Fibroblast of skin of left biceps (primary cell): ENCODE measurements at regions not wholly inside any gene's neighbourhood (a gene's known extent, or its start where the extent isn't known, plus 50 kb on each side); places are given as distances from the start of the nearest gene placed in this dataset.
"Not testable (repeated sequence)": the region's sequence is repeated elsewhere in the genome, so short reads cannot be mapped to it uniquely, and the experiment has no call there.

Experiments
- DNase-seq, 2 experiments: peaks; one replicate each; pipeline ENCODE4 v3.0.0-alpha.2; 2013; ENCODE audit warnings: low read depth in 2 of 2

DNA sequence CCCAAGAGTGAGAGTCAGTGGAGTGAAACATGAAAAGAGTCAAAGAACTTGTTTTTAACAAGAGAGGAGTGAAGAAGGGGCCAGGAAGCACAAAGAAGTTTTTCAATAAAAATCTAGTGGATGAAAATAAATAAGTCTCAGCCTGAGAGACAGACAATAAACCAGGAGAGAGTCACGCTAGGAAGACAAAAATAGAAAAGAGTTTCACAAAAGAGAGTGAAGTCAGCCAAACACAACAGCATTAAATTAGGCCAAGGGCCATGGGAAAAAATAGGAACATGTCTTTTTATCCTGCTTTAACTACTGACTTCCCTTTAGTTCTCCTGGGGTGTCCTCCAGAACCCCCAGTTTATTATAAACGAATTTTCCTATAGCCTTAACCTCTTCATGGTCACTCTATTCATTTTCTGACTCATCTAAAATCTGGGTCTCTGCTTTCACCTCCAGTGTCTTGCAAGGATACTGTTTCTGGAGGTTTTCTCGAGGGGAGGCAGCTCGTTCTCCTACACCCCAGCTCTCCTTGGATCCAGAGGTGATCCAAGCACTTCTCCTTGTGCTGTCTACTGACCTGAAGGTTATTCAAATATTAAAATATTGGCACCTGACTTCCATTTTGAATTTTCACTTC, 571.5 kb upstream of the PPP2R3A start:
- DNase-seq: no peak

DNA sequence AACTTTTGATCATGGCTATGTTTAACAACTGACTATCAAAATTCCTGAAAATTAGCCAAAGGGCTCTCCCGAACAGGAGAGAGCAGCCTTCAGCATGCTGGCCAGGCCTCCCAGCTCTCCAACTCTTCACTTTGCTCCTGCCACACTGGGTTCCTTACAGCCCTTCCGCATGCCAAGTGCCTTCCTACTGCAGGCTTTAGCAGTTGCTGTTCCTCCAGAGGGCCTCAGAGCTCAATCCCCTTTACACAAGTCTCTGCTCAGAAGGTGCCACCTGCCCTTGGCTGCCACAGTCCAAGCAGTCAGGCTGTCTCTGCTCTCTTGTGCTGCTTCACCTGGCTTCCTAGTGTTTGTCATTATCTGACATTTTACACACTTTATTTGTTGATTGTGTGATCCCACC, 553.1 kb upstream of the PPP2R3A start:
- DNase-seq: no peak

DNA sequence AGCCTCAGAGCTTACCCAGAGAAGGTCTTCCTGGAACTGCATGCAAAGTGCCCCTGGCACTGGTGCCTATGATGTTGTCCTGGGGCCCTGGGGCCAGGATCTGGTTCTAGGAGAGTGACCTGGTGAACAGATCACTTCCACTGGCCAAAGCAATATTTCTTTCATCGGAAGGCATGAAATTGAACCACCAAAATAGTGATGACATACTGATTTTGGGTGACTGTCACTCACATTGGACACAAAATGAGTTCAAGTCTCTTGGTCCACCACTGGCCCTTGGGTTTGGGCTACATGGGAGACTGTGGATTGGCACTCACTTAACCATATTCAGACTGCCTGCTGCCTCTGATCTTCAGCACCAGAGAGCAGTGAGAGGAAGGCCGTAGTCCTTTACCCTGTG, 549.3 kb upstream of the PPP2R3A start:
- DNase-seq: no peak

DNA sequence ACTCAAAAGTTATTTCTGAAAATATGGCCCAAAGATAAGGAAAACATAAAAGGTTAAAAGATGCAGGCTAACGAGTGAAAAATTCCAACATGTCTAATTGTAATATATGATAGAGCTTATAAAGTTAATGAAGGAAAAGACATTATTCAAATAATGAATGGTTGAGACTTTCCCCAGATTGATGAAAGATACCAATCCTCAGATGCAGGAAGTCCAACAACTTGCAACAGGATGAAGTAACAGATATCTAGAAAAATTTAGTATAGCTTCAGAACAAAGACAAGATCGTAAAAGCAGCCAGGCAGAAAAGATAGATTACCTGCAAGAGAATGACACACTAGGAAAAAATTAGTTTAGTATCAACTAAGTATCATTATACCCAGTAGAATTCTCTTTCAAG, 546.4 kb upstream of the PPP2R3A start:
- no peak for DNase-seq

DNA sequence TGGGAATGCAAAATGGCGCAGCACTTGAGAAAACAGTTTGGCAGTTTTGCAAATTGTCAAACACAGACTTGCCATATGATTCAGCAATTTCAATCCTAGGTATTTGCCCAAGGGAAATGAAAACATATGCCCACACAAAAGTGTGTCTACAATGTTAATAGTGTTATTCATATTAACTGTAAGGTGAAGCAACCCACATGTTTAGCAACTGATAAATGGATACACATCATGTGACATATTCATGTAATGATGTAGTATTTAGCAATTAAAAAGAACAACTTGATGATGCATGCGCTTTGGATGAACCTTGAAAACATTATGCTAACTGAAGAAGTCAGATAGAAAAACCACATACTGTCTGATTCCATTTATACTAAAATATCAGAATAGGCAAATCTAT, 539.0 kb upstream of the PPP2R3A start:
- no peak for DNase-seq

DNA sequence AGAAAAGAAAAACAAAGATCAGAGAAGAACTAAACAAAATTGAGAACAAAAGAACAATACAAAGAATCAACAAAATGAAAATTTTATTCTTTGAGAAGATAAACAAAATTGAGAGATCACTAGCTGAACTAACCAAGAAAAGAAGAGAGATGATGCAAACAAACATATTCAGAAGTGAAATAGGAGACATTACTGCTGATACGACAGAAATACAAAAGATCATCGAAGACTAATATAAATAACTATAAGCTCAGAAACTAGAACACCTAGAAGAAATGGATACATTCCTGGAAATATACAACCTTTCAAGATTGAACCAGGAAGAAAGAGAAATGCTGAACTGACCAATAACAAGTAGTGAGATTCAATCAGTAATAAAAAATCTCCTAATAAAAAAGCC, 533.1 kb upstream of the PPP2R3A start:
- DNase-seq: no peak

DNA sequence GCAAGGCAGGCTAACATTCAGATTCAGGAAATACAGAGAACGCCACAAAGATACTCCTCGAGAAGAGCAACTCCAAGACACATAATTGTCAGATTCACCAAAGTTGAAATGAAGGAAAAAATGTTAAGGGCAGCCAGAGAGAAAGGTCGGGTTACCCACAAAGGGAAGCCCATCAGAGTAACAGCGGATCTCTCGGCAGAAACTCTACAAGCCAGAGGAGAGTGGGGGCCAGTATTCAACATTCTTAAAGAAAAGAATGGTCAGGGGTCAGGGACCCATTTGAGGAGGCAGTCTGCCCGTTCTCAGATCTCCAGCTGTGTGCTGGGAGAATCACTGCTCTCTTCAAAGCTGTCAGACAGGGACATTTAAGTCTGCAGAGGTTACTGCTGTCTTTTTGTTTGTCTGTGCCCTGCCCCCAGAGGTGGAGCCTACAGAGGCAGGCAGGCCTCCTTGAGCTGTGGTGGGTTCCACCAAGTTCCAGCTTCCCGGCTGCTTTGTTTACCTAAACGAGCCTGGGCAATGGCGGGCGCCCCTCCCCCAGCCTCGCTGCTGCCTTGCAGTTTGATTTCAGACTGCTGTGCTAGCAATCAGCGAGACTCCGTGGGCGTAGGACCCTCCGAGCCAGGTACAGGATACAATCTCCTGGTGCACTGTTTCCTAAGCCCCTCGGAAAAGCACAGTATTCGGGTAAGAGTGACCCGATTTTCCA, 526.5 kb upstream of the PPP2R3A start:
- not testable (repeated sequence) for DNase-seq

DNA sequence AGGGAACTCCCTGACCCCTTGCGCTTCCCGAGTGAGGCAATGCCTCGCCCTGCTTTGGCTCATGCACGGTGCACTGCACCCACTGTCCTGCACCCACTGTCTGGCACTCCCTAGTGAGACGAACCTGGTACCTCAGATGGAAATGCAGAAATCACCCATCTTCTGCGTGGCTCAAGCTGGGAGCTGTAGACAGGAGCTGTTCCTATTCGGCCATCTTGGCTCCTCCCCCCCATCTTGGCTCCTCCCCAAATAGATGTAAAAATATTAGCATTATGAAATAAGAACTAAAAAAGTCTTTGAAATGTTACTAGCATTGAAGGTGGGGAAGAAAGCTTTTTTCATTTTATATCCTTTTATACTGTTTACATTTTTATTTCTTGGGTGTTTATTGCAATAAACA, 525.9 kb upstream of the PPP2R3A start:
- DNase-seq: not testable (repeated sequence)

DNA sequence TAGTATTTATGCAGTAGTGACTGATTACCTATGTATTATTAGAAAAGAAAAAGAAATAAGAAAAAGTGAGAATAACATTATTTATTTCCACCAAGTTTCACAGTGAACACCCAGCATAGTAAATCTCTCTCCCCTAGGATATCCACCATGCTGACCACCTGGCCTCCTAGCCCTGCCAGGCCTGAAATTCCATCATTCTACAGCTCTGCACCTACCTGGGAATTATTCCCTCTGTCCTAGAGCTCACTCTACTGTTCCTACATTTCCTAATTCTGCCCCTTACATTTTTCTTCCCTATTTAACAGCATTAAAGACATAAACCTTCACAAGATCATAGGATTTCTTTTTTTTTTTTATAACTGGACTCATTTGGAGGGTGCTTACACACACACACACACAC, 525.3 kb upstream of the PPP2R3A start:
- DNase-seq: no peak

DNA sequence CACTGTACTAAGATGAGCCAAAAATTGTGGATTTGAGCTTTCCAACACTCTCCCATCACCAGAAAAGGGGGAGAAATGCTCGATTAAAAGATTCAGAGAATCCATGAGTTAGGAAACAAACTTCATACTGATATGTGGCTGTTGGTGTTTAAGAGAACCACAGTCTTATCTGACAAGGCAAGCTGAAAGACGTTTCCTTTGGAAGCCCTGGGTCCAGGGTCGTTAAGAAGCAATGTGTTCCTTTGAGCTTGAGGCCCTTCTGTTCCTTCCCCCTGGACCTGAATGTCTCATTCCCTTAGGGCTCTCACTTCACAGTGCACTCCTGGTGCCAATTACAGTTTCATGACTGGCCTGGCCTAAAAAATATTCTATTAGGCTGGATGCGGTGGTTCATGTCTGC, 524.8 kb upstream of the PPP2R3A start:
- DNase-seq: no peak

DNA sequence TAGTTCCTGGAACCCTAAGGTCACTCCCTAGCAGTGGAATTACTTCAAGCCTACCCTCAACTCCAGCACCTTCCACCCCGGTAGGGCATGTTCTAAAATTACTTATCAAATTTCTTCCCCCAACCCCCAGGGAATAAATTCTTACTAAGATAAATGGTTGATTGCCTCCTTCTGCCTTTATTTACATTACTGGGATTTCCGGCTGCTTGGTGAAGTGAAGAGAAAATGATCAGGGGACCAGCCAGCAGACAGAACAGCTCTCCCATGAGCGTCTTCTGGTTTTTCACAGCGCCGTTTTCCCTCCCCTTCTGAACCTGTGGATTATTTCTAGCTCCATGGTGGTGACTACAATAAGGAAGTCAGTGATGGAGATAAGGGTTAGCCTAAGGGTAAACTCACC, 521.5 kb upstream of the PPP2R3A start:
- DNase-seq: no peak

DNA sequence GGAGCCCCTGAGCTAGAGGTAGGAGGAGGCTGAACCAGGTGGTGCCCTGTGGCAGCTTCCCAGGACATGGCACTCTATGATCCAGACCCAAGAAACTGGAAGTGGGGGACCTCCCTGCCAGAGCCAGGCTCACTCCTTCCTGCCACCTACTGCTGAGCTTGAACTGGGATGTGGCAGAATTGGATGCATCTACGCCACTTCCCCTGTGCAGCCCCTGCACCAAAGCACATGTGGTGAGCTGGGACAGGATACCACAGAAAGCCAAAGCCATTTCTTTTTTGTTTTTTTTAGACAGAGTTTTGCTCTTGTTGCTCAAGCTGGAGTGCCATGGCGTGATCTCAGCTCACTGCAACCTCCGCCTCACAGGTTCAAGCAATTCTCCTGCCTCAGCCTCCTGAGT, 518.0 kb upstream of the PPP2R3A start:
- no peak for DNase-seq

DNA sequence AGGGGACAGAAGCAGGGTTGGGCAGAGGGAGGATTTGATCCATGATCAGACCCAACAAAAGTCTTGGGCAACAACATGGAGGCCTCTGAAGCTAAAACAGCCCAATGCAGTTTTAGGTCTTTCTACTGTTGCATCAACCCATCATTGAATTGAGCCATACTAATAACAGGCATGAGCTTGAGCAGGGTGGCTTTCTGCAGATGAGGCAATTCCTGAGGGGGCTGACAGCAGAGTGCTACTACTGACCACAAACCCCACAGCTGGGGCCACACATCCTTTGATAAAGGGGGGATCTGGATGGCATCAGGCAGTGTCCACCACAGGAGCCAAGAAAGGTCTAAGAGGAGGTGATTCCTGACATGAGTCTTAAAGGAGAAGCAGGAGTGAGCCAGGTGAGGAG, 517.0 kb upstream of the PPP2R3A start:
- DNase-seq: no peak

DNA sequence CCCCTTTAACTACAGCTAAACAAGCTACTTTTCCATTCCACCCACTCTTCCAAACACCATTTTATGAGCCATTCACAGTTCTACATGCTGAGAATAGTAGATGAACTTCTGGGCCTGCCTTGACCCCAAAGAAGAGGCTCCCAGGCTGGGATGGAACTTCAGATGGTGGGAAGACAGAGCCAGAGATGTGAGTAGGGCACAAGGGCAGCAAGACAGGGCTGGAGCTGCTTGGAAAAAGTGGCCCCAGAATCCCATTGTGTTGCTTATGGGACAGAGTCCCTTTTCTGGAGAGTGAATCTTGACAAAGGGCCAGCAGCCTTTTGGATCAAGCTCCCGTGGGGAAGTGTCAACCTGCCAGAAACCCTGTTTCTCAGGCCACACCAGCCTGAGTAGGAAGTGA, 516.5 kb upstream of the PPP2R3A start:
- DNase-seq: no peak

DNA sequence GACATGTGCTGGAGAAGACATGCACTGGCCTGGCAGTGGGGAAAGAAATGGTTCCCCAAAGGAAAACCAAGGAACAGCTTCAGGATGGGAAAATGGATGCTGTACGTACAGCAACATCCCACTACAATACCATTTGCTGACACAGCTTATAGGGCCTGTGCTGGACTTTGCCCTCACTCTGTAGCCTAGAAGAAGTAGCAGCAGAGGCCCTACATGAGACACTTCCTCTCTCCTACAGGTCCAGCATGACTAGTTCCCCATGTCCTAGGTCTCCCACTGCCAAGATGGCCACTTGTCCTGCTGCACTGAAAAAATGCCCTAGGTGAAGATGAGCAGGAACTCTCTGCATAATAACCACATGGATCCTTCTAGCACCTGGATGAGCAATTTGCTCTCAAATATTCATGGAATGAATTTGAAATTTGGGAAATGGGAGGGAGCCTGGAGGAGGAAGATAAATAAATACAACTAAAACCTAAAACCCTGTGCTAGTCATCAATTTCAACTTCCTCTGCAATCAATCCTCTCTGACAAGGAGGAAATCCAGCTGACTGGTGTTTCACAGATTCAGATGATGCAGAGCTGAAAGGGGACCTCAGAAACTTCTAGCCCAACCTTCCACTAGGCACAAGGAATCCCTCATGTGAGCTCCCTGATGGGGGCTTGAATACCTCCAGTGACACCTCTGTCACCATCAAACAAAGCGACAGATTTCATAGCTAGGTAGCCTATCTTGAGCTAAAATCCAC, 514.3 kb upstream of the PPP2R3A start:
- DNase-seq: no peak

DNA sequence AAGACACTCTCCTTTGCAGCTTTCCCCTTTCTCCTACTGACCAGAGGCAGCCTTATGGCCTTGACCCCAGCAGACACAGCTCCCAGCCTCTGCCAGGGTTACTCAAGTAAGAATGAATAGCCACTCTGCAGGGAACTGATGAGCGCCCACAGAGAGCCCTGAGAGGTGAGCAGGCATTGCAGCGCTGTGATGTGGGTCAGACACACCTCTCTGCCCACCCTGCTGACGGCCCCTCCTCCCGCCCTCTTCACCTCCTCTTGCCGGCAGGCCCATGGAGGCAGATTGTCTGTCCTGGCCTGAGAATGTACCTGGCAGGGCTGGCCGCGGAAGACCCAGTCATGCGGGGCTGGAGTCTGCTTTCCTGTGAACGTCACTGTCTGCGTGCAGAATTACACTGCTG, 512.6 kb upstream of the PPP2R3A start:
- no peak for DNase-seq

DNA sequence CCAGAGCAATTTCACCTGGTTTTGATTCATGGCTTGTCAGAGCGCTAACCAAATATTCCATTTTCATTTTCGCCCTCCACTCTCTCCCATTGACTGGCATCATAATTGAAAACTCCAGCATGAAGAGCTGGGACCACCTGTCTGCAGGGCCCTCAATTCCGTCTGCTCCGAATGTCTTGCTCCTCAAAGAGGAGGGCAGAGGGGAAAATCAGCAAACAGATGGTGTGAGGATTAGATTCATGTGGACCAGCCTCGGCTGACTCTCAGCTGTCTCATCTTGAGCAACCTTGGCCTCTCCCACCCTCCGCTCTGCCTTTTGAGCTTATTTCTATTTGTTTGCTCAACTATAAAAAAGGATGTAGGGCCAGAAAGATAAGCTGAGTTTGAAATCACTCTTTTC, 512.2 kb upstream of the PPP2R3A start:
- no peak for DNase-seq

DNA sequence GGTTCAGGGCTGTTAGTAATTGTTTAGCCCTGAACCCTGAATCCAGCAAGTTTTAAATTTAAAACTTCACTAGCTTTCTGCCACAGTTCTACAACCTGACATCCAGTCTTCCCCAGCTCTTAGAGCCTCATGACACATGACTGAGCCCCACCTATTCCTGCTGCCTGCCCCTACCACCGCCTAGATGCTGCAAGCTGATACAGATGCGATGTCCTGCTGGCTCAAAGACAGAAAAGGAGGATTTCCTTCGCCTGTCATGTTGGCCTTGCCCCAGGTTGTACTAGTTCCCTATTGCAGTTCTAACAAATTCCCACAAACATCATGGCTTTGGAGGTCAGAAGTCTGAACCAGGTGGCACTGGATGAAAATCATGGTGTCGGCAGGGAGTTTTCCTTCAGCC, 510.6 kb upstream of the PPP2R3A start:
- no peak for DNase-seq

DNA sequence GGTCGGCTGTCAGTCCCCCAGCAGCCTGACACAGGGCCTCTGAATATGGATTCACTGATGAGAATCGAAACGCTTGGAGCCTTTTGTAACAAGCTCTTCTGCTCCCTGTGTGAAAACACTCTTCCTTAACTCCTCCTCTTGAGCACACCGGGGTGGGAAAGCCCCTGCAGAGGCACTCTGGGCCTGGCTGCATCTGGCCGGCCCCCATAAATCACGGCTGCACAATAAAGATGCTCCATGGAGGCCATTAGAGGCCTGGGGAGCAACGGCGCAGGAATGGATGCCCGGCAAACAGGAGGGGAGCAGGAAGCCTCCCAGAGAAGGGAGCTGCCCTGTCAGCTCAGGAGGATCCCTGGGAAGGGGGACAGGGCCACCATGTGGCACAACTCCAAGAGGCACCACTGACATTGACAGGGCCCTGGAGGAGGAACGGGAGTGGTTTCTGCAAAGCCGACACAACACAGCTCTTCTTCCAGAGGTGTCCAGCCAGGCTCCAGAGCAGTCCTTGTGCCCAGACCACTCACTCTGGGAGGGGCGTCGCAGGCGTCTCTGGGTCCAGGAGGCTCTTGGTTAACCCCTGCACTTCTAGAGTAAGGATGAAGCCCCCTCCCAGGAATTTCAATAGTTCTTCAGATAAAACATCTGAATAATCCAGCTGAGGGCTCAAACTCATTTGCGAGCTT, 509.3 kb upstream of the PPP2R3A start:
- no peak for DNase-seq

DNA sequence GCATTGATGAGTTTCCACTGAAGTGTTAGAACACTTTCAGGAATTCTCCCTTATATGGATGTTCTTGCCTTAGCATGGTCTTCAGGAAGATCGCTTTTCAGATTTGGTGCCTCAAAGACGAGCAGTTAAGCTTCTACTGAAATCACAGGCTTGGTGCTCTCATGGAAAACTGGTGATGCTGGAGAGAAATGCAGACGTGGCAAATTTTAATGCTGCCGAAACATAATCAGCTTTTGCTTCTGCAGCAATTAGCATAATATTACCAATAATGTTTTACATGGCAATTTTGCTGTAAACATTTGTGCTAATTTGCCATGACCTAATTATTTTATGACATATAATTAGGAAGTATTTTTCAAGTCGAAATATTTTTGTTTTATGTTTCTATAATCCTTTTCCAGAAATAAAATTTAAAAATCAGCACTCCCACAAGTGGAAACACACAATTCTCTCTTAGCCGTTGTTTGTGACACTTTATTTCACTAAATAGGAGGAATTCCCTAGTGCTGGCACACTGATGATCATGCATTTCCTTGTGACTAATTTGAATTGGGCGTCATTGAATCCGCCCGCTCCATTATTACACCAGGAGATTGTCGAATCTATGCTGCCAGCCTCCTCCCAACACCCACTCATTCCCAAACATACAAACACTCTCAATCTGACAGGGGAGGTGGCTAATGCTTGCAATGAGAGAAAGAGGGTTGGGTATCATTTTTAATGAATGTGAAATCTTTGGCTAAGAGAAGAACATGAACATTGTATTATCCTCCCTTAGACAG, 506.8 kb upstream of the PPP2R3A start:
- no peak for DNase-seq

DNA sequence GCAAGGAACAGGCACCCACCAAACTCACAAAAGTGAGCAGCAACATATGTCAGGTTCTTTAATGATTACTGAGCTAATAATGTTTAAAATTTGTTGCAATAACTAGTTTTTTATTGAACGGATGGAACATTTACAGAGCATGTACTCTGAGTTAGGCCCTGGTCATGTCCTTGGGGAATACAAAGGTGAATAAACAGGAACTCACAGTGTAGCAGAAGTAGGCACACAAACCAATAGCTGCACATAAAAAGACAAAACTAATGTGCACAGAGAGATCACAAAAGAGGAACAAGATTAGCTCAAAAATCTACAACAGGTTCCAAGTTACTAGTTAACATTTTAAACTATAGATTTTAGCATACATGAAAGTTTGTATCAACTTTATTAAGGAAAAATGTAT, 505.3 kb upstream of the PPP2R3A start:
- DNase-seq: no peak

DNA sequence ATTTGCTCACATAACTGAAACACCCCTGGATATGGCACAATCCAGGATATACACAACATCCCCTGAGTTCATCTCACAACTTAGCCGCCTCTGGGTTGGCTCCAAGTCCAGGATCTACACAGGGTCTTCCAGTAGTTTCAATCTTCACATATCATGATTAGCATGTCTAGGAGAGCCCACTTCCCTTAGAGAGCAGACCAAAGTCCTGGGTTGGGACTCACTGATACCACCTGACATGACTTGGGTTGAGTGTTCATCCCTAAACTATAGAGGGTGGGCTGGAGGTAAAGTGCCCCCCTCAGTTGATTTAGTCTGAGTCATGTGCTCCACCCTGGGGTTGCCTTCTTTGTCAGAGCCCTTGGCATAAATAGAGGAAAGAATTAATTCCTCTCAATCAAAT, 493.6 kb upstream of the PPP2R3A start:
- DNase-seq: no peak
